ENCODE measurements at regions not wholly inside any gene's neighbourhood (a gene's known extent, or its start where the extent isn't known, plus 50 kb on each side); places are given as distances from the start of the nearest gene placed in this dataset.

DNA sequence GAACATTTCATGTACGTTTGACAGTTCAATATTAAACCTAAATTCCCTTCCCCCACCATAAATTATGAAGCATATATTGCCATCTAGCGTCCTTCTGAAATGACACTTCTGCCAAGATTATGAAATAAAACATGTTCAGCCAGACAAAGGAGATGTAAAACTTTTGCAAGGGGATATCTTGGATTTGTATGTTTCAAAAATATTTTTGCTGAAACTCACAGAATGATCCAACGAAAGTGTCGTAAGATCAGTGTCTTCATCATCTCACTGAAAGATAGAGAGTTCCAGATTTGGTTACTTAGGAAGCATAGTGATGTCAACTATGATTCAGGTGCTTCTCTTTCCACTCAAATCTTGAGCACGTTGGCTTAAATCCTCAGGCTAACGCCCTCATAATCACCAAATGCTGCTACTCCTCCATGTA, 904.3 kb downstream of the XPNPEP1 start:
- TF ChIP-seq, protein P1, sequence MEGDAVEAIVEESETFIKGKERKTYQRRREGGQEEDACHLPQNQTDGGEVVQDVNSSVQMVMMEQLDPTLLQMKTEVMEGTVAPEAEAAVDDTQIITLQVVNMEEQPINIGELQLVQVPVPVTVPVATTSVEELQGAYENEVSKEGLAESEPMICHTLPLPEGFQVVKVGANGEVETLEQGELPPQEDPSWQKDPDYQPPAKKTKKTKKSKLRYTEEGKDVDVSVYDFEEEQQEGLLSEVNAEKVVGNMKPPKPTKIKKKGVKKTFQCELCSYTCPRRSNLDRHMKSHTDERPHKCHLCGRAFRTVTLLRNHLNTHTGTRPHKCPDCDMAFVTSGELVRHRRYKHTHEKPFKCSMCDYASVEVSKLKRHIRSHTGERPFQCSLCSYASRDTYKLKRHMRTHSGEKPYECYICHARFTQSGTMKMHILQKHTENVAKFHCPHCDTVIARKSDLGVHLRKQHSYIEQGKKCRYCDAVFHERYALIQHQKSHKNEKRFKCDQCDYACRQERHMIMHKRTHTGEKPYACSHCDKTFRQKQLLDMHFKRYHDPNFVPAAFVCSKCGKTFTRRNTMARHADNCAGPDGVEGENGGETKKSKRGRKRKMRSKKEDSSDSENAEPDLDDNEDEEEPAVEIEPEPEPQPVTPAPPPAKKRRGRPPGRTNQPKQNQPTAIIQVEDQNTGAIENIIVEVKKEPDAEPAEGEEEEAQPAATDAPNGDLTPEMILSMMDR (IDR thresholded peaks at IDR 0.05; ENCODE audit: insufficient read depth, low read length, poor library complexity, severe bottlenecking) = no peak
- TF ChIP-seq EZH2phosphoT487 (conservative IDR thresholded peaks at IDR 0.05; ENCODE audit: low read length) = no peak
